GM23338 (cell line): ENCODE measurements at regions not wholly inside any gene's neighbourhood (a gene's known extent, or its start where the extent isn't known, plus 50 kb on each side); places are given as distances from the start of the nearest gene placed in this dataset.

ENCODE experiments used
- CTCF ChIP-seq, 2 experiments: fragments of 200-600 bp in 1 of 2; sonication (generic) in 1 of 2; conservative IDR thresholded peaks; 2 replicates each; pipeline versions ENCODE4 v1.5.1 to v1.6.1; 2016 to 2017; ENCODE audit warnings: antibody characterized with exemption in 2 of 2, low read depth in 2 of 2, mild to moderate bottlenecking in 2 of 2, moderate library complexity in 1 of 2
- EZH2 ChIP-seq: fragments of 200-600 bp; sonication (generic); IDR thresholded peaks from one replicate; pipeline ENCODE4 v1.8.0; 2017; ENCODE audit warnings: antibody characterized with exemption, mild to moderate bottlenecking, low read depth; ENCODE audit not compliant: unreplicated experiment
- POLR2AphosphoS5 ChIP-seq: IDR thresholded peaks from 2 replicates; pipeline ENCODE4 v1.6.1; 2016; ENCODE audit warnings: antibody characterized with exemption, low read depth
- REST ChIP-seq: IDR thresholded peaks from one replicate; pipeline ENCODE4 v1.6.1; 2018; ENCODE audit warnings: antibody characterized with exemption; ENCODE audit not compliant: unreplicated experiment
- STAT1 ChIP-seq: IDR thresholded peaks from one replicate; pipeline ENCODE4 v1.6.1; 2016; ENCODE audit warnings: antibody characterized with exemption; ENCODE audit not compliant: unreplicated experiment
- ZNF331 ChIP-seq: fragments of 250-450 bp; sonication (Bioruptor Pico); IDR thresholded peaks from 2 replicates; pipeline ENCODE4 v1.5.0; 2020; ENCODE audit warnings: low read depth, mild to moderate bottlenecking, moderate library complexity
- TF ChIP-seq, protein P1 (sequence below): IDR thresholded peaks from 2 replicates; pipeline ENCODE4 v1.6.1; 2016; ENCODE audit warnings: antibody characterized with exemption

GRCh38 chr22:35014812-35015211 lies 51.1 kb upstream of the ISX start:
- TF ChIP-seq EZH2 (no peak), ZNF331 (CRISPR knock-in tag) (no peak), CTCF (conservative IDR thresholded peaks at IDR 0.05; ENCODE audit: low read depth in 2 of 2) (no peak), STAT1 (no peak), REST (no peak), POLR2AphosphoS5 (no peak)
- TF ChIP-seq, protein P1, sequence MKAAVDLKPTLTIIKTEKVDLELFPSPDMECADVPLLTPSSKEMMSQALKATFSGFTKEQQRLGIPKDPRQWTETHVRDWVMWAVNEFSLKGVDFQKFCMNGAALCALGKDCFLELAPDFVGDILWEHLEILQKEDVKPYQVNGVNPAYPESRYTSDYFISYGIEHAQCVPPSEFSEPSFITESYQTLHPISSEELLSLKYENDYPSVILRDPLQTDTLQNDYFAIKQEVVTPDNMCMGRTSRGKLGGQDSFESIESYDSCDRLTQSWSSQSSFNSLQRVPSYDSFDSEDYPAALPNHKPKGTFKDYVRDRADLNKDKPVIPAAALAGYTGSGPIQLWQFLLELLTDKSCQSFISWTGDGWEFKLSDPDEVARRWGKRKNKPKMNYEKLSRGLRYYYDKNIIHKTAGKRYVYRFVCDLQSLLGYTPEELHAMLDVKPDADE, result no peak
